DMS53 (cell line): ENCODE measurements at regions not wholly inside any gene's neighbourhood (a gene's known extent, or its start where the extent isn't known, plus 50 kb on each side); places are given as distances from the start of the nearest gene placed in this dataset.
"Not testable (repeated sequence)": the region's sequence is repeated elsewhere in the genome, so short reads cannot be mapped to it uniquely, and the experiment has no call there.

Source experiments
- DNase-seq: peaks from one replicate; lab custom pipeline; 2025; lab: John Stamatoyannopoulos, UW

DNA sequence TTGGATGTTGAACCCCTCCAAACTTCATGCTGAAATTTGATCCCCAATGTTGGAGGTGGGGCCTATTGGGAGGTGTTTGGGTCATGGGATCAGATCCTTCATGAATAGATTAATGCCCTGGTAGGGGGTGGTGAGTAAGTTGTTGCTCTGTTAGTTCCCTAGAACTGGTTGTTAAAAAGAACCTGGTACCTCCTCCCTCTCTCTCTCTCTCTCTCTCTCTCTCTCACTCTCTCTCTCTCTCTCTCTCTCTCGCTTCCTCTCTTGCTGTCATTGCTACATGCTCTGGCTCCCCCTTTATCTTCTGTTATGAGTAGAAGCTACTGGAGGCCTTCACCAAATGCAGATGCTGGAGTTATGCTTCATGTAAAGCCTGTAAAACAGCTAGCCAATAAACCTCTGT, 498.2 kb upstream of the NR5A2 start:
- DNase-seq, result no peak

DNA sequence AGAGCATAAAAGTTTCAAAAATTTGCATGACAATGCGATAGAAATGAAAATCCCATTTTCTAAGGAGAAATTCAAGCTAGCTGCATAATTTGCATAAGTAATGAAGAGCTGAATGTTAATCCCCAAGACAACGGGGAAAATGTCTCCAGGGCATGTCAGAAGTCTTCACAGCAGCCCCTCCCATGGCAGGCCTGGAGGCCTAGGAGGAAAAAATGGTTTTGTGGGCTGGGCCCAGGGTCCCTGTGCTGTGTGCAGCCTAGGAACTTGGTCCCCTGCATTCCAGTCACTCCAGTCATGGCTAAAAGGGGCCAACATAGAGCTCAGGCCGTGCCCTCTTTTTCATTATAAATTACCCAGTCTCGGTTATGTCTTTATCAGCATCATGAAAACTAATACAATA, 494.1 kb upstream of the NR5A2 start:
- DNase-seq, result not testable (repeated sequence)

DNA sequence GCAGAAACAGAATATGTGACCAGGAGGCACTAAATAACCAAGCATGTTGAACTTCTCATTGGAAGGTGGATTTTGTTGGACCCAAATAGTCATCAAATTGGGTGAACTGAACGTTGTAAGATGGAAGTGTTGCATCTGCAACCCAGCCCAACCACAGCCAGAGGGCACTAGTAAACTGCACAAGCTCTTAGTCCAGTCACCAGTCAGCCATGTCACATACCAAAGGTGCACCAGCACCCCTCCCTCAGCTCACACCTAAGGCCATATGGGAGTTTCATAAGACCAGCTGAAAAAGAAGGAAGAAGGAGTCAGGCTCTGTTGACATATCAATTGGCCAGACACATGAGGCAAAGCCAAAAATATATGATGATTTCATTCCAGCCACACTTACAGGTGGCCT, 481.7 kb upstream of the NR5A2 start:
- DNase-seq, result peak; percentile 54

DNA sequence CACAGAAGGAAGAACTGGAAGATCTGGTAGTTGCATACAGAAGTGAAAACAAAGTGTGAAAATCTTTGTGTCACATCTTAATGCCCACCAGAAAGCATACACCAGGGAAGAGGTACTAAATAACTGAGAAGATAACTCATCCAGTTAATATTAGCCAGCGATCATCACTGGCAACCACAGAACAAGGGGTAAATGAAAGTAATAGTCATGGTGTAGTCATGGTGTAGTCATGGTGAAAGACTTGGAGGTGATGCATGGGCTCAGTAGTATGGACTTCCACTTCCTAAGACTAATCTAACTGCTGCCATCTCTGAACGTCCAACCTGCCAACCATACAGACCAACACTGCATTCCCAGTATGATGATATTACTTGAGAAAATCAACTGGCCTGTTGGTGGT, 481.2 kb upstream of the NR5A2 start:
- no peak for DNase-seq

DNA sequence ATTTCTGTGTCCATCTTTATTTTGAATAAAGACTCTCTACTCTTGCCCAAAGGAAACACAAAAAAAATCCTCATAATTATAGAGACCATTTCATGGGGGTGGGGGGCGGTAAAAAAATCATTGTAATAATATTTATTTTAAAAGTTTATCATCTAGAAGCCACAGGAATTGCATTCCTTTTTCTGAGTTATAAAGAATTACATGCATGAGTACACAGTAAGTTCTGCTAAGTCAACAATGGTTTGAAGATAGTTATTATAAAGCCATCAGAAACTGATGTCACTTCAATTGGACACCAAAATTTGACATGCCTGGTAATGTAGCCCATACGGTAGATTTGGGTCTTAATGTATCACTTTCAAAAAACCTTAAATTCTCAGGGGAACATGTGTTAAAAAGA, 478.1 kb upstream of the NR5A2 start:
- no peak for DNase-seq

DNA sequence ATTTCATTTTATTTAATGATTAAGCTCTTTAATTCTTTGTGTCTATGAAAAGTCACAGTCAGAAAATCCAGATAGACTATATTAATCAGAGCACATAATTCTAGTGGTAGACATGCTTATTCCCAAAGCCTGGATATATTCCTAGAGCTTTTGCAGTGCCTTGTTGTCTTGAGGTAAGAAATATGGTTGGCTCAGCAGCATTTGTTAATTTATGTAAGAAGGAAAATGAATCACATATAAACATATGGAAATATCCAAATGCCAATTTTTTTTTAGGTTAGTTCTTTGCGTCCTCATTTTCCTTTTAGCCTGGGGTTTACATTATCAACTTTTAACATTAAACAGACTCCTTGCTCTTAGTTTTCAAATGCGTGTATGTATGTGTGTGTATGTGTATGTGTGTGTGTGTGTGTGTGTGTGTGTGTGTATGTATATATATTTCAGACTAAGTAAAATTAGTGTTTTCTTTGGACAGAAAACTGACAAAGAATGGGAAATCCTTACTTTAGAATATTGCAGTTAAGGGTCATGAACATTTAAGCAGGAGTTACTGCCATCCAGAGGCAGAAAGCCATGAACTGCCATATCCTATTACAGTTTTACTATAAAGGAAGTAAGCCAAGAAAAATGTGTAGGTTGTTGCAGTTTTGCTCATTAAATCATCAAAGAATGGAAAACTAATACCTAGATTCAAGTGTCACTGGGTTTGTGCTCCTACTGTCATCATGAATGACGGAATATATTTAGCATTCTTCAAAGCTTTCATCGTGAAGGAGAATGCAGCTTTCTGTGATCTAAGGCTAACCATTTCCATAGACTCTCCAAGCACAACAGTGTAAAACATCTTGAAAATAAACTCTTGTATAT, 477.1 kb upstream of the NR5A2 start:
- peak; percentile 31 for DNase-seq

DNA sequence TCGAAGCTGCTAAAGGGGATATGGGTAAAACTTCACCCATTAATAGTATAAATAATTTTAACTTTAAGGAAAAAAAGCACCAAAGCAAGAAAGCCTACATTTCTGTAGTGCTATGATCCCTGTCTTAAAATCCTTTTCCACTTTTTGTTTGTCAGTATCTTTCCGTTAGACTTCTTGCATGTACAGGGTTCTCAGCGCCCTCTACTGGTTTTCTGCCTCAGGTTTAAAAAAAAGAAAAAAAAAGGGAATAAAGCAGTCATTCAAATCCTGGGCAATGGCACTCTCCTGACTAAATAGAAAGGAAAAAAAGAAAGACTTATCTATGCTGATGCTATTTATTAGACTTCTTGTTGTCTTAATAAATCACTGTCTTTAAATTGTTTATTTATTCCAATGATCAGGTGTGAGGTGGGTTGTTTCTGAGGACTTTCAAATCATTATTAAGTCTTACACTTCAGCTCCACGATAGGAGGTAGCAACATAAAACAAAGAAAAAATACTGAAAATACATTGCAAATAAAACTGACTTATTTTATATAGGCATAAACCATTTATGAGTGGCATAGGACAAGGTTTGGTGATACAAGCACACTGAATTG, 475.4 kb upstream of the NR5A2 start:
- DNase-seq, result peak; percentile 89

DNA sequence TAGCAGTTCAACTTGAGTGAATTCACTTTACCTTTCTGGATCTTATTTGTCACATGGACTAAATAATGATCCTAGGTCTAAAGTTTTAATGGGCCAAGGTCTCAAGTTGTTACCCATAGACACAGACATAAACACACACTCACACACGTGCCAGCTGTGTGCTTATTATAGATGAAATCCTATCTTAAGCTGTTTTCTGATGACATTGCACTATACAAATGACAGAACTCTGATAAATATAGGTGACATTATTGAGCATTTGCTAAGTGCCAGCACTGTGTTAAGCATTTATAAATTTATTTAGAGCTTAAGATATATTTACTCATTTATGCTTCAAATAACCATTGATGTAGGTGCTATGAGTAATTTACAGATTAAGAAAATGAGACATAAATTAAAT, 474.4 kb upstream of the NR5A2 start:
- no peak for DNase-seq

DNA sequence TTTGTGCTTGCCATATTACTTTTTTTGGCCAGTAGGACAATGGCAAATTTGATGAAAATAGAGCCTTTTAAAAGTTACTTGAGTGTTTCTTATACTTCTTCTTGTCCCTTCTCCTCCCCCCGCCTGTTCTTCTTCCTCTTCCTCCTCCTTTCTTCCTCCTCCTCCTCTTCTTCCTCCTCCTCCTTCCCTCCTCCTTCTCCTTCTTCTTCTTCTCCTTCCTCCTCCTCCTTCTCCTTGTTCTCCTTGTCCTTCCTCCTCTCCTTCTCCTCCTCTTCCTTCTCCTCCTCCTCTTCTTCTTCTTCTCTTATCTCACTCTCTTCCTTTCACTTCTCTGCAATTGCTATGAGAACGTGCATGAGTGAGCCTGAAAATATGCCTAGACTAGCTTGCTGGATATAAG, 466.2 kb upstream of the NR5A2 start:
- no peak for DNase-seq

DNA sequence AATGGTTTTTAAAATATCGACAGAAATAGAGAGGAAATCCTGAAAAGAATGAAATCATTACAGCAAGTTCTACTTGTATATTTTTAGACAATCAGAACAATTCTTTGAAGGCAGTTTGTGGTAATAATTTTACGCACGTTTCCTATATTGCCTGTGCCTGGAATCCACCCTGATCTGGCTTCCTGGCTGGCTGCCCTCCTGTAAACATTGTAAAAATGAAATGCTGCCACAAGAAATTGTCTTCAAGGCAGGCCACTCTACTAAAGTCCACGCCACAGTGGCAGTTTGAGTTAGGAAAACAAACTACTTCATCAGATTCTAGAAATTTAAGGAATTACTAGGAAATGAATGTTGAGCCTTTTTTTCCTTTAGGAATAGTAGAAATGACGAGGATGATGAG, 454.5 kb upstream of the NR5A2 start:
- DNase-seq, result no peak

DNA sequence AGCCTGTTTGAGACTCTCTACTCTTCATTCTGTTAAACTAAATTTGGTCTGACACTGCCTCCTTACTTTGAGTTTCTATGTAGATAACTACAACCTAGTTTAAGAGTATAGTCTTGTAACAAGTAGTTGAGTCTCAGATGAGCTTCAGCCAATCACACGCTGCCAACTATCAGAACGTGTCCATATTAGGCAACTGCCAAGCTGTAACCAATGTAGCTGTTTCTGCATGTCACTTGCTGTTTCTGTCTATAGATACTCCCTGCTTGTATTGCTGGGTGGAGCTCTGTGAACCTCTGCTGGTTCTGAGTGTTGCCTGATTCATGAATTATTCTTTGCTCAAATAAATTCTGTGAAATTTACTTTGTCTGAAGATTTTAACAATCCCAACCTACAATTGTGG, 452.6 kb upstream of the NR5A2 start:
- DNase-seq, result peak; percentile 21

DNA sequence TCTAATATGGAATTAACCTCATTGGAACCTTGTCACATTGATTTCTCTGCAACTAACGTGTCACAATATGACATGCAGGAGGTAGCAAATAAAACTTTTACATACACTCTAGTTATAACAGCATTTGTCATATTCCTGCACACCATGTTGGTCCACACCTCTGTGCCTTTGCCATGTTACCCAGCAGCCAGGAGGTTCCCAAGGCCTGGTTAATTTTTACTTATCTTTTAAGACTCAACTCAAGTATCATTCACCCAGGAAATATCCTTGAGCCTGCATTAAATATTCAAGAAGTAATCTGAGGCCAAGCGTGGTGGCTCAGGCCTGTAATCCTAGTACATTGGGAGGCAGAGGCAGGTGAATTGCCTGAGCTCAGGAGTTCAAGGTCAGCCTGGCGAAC, 447.2 kb upstream of the NR5A2 start:
- no peak for DNase-seq

DNA sequence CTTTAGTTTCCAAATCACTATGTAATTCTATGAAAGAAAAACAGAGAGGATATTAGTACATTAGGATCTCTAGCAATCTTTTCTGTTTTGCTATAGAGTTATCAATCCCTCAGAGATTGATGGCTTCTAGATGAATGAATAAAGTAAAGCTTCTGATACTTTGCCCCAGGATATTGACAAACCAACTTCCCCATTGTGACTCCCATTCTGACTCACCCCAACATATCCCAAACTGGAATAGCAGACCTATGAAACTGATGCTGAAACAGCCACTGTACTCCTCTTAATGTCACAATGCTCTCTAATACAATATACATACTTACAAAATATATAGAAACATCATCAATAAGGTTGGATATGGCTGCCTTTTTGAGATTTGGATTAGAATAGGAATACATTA, 442.1 kb upstream of the NR5A2 start:
- DNase-seq, result no peak

DNA sequence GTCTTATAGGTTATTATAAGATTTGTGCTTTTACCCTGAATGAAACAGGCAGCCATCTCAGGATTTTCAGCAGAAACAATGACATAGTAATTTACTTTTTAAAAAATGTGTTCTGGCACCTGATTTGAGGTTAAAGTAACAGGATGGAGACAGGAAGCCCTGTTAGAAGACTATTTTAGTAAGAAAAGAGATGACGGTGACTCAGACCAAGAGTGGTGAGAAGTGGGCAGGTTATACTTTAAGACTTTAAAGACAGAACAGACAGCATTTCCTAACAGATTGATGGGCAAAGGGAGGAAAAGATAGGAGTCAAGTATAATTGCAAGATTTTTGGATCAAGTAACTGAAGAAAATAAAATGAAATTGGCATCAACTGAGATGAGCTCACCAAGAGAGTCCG, 436.8 kb upstream of the NR5A2 start:
- DNase-seq, result no peak

DNA sequence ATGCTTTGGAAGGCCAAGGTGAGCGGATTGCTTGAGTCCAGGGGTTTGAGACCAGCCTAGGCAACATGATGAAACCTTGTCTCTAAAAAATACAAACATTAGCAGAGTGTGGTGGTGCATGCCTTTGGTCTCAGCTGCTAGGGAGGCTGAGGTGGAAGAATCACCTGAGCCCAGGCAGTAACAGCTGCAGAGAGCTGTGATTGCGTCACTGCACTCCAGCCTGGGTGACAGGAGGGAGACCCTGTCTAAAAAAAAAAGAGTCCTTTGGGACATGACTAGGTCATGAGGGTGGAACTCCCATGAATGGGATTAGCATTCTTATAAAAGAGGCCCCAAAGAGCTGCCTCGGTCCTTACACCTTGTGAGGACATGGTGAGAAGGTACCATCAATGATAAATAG, 436.0 kb upstream of the NR5A2 start:
- DNase-seq, result no peak

DNA sequence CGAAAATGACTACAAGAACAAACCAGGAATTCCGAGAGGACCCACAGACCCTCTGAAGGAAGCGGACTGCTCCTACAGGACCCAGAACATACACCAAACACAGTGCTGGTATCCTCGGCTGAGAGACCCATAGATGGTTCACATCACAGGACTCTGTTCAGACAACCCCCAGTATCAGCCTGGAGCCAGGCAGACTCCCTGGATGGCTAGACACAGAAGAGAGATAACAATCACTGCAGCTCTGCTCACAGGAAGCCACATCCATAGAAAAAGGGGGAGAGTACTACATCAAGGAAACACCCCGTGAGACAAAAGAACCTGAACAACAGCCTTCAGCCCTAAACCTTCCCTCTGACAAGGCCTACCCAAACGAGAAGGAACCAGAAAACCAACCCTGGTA, 434.0 kb upstream of the NR5A2 start:
- no peak for DNase-seq

DNA sequence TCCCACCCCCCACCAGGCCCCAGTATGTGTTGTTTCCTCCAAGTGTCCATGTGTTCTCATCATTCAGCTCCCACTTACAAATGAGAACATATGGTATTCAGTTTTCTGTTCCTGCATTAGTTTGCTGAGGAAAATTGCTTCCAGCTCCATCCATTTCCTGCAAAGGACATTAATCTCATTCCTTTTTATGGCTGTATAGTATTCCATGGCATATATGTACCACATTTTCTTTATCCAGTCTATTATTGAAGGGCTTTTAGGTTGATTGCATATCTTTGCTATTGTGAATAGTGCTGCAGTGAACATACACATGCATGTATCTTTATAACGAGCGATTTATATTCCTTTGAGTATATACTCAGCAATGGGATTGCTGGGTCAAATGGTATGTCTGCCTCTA, 431.1 kb upstream of the NR5A2 start:
- DNase-seq, result not testable (repeated sequence)

DNA sequence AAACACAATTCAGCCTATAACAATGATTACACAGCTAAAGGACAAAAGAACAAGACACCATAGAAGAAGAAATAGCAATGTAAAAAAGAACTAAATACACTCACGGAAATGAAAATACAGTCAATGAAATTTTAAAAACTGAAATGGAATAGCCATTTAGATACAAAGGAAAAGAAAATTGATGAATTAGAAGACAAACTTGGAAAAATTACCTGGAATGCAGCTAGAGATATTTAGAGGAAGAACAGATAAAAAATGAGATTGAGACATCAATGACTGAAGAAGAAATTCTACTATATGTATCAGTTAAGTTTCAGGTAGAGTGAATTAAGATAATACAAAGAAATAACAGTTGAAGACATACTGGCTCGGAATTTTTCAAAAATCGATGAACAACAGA, 430.4 kb upstream of the NR5A2 start:
- DNase-seq, result no peak

DNA sequence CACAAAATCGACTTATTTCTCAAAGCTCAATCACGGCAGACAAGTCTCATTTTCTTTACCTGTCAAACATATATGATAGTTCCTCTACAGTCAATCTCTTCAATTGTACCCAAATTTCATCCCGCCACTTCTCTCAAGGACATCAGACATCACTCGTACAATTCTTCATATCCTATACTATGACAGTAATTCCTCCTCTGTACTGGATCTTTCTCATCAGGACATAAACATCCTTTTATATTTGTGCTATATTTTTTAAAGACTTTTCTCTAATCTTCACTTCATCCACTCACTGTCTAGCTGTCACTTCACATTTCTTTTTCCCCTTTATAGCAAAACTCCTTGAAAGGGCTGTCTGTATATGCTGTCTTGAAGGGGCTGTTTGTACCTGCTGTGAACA, 419.1 kb upstream of the NR5A2 start:
- no peak for DNase-seq

DNA sequence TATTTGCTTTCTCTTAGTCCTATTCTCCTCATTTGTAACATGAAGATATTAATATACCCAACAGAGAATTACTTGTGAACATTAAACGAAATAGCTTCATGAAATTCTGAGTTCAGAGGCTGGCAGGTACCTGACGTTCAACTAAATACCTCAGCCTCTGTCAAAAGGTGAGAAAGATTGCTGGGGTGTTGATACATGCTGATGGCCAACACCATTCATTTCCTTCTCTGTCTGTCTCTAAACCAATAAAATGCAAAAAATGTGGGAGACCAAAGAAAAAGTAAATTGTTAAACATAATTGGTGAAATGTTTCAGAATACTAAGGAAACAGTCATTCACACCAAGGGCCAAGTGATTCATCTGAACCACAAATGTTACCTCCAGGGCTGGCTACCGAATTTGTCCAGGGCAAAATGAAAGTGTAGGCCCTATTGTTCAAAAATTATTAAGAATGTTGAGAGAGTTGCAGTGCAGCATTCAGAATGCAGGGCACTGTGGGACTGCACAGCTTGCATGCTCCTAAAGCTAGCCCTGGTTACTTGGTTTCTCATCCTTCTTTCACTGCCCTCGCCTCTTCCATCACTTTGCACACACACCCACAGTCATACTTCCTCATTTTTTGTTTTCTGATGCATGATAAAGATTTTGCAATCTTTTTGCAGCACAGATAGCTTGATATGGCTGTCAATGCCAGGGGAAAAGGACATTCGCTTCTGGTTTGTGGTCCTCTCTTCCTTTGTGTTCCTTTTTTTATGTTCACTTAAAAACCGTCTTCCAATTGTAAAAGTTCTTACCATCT, 414.3 kb upstream of the NR5A2 start:
- no peak for DNase-seq

DNA sequence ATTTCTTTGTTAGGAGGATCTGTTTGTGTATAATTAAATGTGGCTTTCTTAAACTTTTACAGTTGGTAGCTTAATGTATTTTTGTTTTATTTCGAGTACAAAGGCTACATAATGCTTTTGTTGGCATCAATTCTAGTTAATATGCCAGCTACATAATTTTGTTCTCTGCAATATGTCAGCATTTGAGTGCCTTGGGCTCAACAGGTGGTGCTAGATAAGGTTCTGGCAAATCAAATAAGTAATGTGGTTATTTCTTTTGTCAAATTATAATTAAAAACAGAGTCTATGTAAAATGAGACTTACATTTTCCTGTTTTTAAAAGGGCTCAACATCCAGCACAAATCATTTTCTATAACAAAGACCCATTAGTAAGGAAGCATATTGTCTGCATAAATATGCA, 410.6 kb upstream of the NR5A2 start:
- DNase-seq, result no peak

DNA sequence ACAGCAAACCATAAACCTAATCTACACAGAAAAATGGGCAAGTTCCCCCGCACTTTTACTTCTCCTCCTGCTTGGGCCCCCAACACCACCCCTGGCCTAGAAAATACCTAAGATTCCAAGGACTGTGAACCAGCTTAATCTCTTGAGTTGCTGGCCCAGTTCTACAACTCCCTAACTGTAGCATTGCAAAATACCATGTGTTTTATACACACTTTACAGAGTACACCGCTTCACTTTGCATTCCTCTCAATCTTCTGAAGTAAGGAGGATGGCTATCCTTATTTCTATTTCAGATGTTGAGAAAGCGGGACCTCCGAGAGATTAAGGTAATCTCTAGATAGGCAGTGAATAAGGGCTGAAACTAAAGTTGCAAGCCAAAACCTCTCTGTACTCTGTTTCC, 408.3 kb upstream of the NR5A2 start:
- no peak for DNase-seq

DNA sequence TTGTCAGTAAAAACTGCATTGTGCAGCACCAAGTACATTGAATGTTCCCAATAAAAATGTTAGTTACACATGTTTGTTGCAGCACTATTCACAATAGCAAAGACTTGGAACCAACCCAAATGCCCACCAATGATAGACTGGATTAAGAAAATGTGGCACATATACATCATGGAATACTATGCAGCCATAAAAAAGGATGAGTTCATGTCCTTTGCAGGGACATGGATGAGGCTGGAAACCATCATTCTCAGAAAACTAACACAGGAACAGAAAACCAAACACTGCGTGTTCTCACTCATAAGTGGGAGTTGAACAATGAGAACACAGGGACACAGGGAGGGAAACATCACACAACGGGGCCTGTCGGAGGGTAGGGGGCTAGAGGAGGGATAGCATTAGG, 401.3 kb upstream of the NR5A2 start:
- not testable (repeated sequence) for DNase-seq
